HEK293 (cell line): ENCODE measurements at regions not wholly inside any gene's neighbourhood (a gene's known extent, or its start where the extent isn't known, plus 50 kb on each side); places are given as distances from the start of the nearest gene placed in this dataset.

ENCODE experiments used
- CTCF ChIP-seq: fragments of 450-650 bp; formaldehyde crosslinking; IDR thresholded peaks from 2 replicates; pipeline ENCODE4 v1.5.1; 2016; ENCODE audit warnings: missing biosample characterization, missing genetic modification characterization
- REST ChIP-seq: fragments of 450-650 bp; formaldehyde crosslinking; IDR thresholded peaks from 2 replicates; pipeline ENCODE4 v1.5.1; 2016; ENCODE audit warnings: missing biosample characterization, missing genetic modification characterization
- TCF7L2 ChIP-seq: IDR thresholded peaks from 2 replicates; pipeline ENCODE4 v1.6.1; 2011; ENCODE audit warnings: low read depth, mild to moderate bottlenecking, inconsistent platforms, low read length, moderate library complexity, borderline replicate concordance
- ZBTB49 ChIP-seq: fragments of 450-650 bp; formaldehyde crosslinking; IDR thresholded peaks from 2 replicates; pipeline ENCODE4 v1.5.1; 2016; ENCODE audit warnings: missing biosample characterization, missing genetic modification characterization, low read depth
- ZNF274 ChIP-seq, 2 experiments: fragments of 200-500 bp in 1 of 2; fragments of 450-650 bp in 1 of 2; sonication (Bioruptor generic) in 1 of 2; formaldehyde crosslinking in 1 of 2; IDR thresholded peaks; 2 replicates each; pipeline versions ENCODE4 v1.5.1 to v1.6.1; 2014 to 2016; ENCODE audit warnings: borderline replicate concordance in 1 of 2, inconsistent platforms in 1 of 2, low read length in 1 of 2, missing biosample characterization in 1 of 2, missing genetic modification characterization in 1 of 2
- ZNF311 ChIP-seq: fragments of 450-650 bp; formaldehyde crosslinking; IDR thresholded peaks from 2 replicates; pipeline ENCODE4 v1.5.1; 2017; ENCODE audit warnings: missing biosample characterization, missing genetic modification characterization, borderline replicate concordance
- ZNF391 ChIP-seq: fragments of 450-650 bp; formaldehyde crosslinking; IDR thresholded peaks from 2 replicates; pipeline ENCODE4 v1.5.1; 2016; ENCODE audit warnings: low read depth, missing biosample characterization, missing genetic modification characterization, borderline replicate concordance
- ZNF501 ChIP-seq: fragments of 450-650 bp; formaldehyde crosslinking; IDR thresholded peaks from 2 replicates; pipeline ENCODE4 v1.5.1; 2016; ENCODE audit warnings: missing biosample characterization, missing genetic modification characterization
- ZSCAN23 ChIP-seq: fragments of 450-650 bp; formaldehyde crosslinking; IDR thresholded peaks from 2 replicates; pipeline ENCODE4 v1.5.1; 2016; ENCODE audit warnings: missing biosample characterization, missing genetic modification characterization
- TF ChIP-seq, protein P1 (sequence below): sonication (generic); formaldehyde crosslinking; IDR thresholded peaks from 2 replicates; pipeline ENCODE4 v1.8.1; 2022; ENCODE audit warnings: mild to moderate bottlenecking, moderate library complexity, missing genetic modification reagents
- TF ChIP-seq, protein P2 (sequence below): fragments of 450-650 bp; formaldehyde crosslinking; IDR thresholded peaks from 2 replicates; pipeline ENCODE4 v1.5.0; 2017; ENCODE audit warnings: missing biosample characterization, missing genetic modification characterization, borderline replicate concordance
- TF ChIP-seq, protein P3 (sequence below): fragments of 450-650 bp; formaldehyde crosslinking; IDR thresholded peaks from 2 replicates; pipeline ENCODE4 v1.5.1; 2017; ENCODE audit warnings: missing biosample characterization, missing genetic modification characterization
- TF ChIP-seq, protein P4 (sequence below): fragments of 450-650 bp; formaldehyde crosslinking; IDR thresholded peaks from 2 replicates; pipeline ENCODE4 v1.5.1; 2016; ENCODE audit warnings: missing biosample characterization, missing genetic modification characterization, low read depth

- TF ChIP-seq CTCF (no peak), ZNF391 (tag by site-specific recombination) (no peak), ZNF274 (IDR thresholded peaks at IDR 0.05; ENCODE audit: low read length) (no peak), ZNF274 (tag by site-specific recombination; IDR thresholded peaks at IDR 0.05; ENCODE audit: borderline replicate concordance) (no peak), ZSCAN23 (tag by site-specific recombination) (no peak), REST (tag by site-specific recombination) (no peak), ZBTB49 (tag by site-specific recombination) (no peak), ZNF311 (no peak), TCF7L2 (no peak), ZNF501 (tag by site-specific recombination) (no peak)
- TF ChIP-seq, protein P1, sequence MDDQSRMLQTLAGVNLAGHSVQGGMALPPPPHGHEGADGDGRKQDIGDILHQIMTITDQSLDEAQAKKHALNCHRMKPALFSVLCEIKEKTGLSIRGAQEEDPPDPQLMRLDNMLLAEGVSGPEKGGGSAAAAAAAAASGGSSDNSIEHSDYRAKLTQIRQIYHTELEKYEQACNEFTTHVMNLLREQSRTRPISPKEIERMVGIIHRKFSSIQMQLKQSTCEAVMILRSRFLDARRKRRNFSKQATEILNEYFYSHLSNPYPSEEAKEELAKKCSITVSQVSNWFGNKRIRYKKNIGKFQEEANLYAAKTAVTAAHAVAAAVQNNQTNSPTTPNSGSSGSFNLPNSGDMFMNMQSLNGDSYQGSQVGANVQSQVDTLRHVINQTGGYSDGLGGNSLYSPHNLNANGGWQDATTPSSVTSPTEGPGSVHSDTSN (CRISPR knock-in tag): no peak
- TF ChIP-seq, protein P2, sequence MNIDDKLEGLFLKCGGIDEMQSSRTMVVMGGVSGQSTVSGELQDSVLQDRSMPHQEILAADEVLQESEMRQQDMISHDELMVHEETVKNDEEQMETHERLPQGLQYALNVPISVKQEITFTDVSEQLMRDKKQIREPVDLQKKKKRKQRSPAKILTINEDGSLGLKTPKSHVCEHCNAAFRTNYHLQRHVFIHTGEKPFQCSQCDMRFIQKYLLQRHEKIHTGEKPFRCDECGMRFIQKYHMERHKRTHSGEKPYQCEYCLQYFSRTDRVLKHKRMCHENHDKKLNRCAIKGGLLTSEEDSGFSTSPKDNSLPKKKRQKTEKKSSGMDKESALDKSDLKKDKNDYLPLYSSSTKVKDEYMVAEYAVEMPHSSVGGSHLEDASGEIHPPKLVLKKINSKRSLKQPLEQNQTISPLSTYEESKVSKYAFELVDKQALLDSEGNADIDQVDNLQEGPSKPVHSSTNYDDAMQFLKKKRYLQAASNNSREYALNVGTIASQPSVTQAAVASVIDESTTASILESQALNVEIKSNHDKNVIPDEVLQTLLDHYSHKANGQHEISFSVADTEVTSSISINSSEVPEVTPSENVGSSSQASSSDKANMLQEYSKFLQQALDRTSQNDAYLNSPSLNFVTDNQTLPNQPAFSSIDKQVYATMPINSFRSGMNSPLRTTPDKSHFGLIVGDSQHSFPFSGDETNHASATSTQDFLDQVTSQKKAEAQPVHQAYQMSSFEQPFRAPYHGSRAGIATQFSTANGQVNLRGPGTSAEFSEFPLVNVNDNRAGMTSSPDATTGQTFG (tag by site-specific recombination): no peak
- TF ChIP-seq, protein P3, sequence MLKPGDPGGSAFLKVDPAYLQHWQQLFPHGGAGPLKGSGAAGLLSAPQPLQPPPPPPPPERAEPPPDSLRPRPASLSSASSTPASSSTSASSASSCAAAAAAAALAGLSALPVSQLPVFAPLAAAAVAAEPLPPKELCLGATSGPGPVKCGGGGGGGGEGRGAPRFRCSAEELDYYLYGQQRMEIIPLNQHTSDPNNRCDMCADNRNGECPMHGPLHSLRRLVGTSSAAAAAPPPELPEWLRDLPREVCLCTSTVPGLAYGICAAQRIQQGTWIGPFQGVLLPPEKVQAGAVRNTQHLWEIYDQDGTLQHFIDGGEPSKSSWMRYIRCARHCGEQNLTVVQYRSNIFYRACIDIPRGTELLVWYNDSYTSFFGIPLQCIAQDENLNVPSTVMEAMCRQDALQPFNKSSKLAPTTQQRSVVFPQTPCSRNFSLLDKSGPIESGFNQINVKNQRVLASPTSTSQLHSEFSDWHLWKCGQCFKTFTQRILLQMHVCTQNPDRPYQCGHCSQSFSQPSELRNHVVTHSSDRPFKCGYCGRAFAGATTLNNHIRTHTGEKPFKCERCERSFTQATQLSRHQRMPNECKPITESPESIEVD: no peak
- TF ChIP-seq, protein P4, sequence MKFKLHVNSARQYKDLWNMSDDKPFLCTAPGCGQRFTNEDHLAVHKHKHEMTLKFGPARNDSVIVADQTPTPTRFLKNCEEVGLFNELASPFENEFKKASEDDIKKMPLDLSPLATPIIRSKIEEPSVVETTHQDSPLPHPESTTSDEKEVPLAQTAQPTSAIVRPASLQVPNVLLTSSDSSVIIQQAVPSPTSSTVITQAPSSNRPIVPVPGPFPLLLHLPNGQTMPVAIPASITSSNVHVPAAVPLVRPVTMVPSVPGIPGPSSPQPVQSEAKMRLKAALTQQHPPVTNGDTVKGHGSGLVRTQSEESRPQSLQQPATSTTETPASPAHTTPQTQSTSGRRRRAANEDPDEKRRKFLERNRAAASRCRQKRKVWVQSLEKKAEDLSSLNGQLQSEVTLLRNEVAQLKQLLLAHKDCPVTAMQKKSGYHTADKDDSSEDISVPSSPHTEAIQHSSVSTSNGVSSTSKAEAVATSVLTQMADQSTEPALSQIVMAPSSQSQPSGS (tag by site-specific recombination): no peak
These were observed 145.9 kb upstream of the CDH6 start for GRCh38 chr5:31047621-31048020.
